ENCODE measurements at regions not wholly inside any gene's neighbourhood (a gene's known extent, or its start where the extent isn't known, plus 50 kb on each side); places are given as distances from the start of the nearest gene placed in this dataset.

DNA sequence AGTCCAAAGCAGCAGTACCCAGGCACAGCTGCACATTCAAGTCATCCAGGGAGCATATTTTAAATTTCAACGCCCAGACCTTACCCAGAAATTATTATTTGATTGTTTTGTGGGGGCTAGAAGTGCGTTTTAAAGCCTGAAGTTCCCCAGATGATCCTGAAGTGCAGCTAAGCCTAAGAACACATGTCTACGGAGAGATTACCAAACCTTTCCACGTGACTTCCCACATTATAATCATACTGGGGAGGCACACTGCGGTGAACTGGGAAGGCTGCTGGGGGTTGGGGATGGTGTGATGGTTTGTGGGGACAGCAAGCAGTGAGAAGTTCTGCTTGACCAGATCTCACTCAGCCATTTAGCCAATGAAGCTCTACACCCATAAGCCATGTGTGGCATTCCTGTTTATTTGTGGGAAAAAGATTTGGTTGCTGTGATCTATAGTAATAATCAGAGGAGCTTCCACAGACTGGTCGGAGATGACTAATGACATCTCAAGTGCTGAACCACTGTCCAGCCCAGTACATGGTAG lies 93.4 kb upstream of the CDH6 start:
- TF ChIP-seq EP300 (IDR thresholded peaks at IDR 0.05) (no peak), POLR2A (IDR thresholded peaks at IDR 0.05) (no peak), POLR2AphosphoS5 (IDR thresholded peaks at IDR 0.05) (no peak)
- TF ChIP-seq, protein P1, sequence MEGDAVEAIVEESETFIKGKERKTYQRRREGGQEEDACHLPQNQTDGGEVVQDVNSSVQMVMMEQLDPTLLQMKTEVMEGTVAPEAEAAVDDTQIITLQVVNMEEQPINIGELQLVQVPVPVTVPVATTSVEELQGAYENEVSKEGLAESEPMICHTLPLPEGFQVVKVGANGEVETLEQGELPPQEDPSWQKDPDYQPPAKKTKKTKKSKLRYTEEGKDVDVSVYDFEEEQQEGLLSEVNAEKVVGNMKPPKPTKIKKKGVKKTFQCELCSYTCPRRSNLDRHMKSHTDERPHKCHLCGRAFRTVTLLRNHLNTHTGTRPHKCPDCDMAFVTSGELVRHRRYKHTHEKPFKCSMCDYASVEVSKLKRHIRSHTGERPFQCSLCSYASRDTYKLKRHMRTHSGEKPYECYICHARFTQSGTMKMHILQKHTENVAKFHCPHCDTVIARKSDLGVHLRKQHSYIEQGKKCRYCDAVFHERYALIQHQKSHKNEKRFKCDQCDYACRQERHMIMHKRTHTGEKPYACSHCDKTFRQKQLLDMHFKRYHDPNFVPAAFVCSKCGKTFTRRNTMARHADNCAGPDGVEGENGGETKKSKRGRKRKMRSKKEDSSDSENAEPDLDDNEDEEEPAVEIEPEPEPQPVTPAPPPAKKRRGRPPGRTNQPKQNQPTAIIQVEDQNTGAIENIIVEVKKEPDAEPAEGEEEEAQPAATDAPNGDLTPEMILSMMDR (IDR thresholded peaks at IDR 0.05) = no peak
- Histone ChIP-seq H3K27me3 (no peaks in the 10 kb centered on the region), H3K9me3 (no peaks in the 10 kb centered on the region), H3K4me3 (no peak overlapping the region), H3K4me1 (no peaks in the 10 kb centered on the region), H3K36me3 (no peaks in the 10 kb centered on the region), H3K27ac (no peak overlapping the region)
- WGBS = 72% methylated on average over 6 of the region's 6 CpGs
- no peak for DNase-seq (ENCODE audit: low spot score in 2 of 2)

DNA sequence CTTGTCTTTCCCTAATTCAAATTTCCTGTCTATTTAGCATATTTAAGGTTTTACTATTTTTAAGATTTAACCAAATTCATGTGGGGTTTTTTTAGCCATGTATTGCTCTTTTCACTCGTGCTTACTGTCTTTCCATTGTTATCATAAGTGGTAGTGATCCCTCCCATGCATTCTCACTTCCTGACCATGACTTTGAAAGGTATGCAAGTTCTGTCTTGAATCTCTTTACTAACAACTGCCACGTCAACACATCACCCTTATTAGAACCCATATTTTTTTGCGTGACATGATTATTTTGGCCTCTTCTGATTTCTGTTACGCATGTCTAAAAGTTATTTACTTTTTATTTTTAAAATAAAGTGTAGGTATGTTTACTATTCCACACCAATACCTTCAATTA lies 94.7 kb upstream of the CDH6 start:
- no peak for DNase-seq (ENCODE audit: low spot score in 2 of 2)
- TF ChIP-seq POLR2A (IDR thresholded peaks at IDR 0.05) = no peak
- TF ChIP-seq EP300 (IDR thresholded peaks at IDR 0.05) = no peak
- WGBS = 50% methylated on average over 4 of the region's 4 CpGs
- Histone ChIP-seq H3K9me3 (no peaks in the 10 kb centered on the region), H3K36me3 (no peaks in the 10 kb centered on the region), H3K4me1 (no peaks in the 10 kb centered on the region), H3K27me3 (no peaks in the 10 kb centered on the region), H3K4me3 (no peak overlapping the region), H3K27ac (no peak overlapping the region)

DNA sequence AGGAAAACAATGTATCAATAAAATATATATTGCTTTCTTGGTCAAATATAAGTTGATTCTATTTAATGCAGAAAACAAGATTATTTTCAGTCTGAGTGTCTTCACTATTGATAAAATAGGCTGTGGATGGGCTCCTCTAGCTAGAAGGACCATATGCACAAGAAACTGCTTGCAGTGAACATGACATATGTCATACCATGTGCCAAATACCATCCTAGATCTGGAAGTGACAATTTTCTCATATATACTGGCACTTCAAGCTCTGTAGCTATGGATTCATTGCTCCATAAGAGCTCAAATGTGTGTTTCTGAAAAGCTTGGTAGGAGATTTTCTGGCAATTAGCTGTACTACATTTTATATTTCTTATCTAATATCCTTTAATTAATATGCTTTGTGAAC lies 95.6 kb upstream of the CDH6 start:
- Histone ChIP-seq H3K9me3 (no peaks in the 10 kb centered on the region), H3K4me3 (no peak overlapping the region), H3K27me3 (no peaks in the 10 kb centered on the region), H3K4me1 (no peaks in the 10 kb centered on the region), H3K27ac (no peak overlapping the region), H3K36me3 (no peaks in the 10 kb centered on the region)
- TF ChIP-seq, protein P1 (IDR thresholded peaks at IDR 0.05) = no peak
- TF ChIP-seq POLR2A (IDR thresholded peaks at IDR 0.05) (no peak), POLR2AphosphoS5 (IDR thresholded peaks at IDR 0.05) (no peak), EP300 (IDR thresholded peaks at IDR 0.05) (no peak)
- no peak for DNase-seq (ENCODE audit: low spot score in 2 of 2)

DNA sequence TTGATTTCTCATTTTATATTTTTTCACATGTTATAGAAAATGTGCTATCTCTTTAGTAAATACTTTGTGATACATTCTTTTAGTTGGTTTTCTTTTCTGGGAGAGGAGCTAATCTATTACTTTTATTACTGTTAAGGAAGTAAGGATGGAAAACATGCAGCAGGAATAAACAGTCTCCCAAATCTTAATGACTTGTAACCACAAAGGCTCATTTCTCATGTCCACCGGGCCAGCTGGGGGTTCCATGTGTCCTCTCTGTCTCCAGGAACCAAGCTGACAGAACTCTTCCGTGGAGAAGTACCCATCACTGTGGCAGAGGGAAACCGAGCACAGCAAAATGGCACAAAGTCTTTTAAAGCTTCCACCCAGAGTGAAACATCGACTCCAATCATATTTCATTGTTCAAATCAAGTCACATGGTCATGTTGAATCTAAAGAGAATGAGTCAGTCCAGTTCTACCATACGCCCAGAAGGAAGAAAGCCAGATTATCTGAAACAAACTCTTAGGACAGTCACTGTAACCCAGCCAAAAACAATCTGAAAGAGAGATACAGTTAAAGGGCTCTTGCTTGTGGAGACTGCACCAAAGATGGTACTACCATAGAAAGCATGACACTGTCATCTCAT lies 97.1 kb upstream of the CDH6 start:
- no peak for DNase-seq (ENCODE audit: low spot score in 2 of 2)
- H3K4me1 ChIP-seq = no peaks in the 10 kb centered on the region
- no peak overlapping the region for H3K27ac ChIP-seq
- no peaks in the 10 kb centered on the region for H3K9me3 ChIP-seq
- H3K36me3 ChIP-seq = no peaks in the 10 kb centered on the region
- WGBS = 59% methylated on average over 5 of the region's 5 CpGs
- no peak for TF ChIP-seq EP300 (IDR thresholded peaks at IDR 0.05)
- no peak overlapping the region for H3K4me3 ChIP-seq
- no peaks in the 10 kb centered on the region for H3K27me3 ChIP-seq

DNA sequence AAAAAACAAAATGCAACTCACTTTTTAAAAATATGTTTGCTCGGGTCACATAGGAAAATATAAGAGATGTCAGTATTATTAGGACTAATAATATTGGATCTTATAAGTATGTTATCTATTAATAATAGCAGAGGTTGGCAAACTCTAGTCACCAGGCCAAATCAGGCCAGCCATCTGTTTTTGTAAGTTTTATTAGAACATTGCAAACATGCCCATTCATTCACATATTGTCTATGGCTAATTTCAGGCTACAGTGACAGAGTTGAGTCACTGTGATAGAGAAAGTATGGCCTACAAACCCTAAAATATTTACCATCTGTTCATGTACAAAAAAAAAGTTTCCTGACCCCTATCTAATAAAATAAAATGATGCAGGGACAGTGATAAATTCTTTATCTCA lies 97.7 kb upstream of the CDH6 start:
- no peak overlapping the region for H3K27ac ChIP-seq
- H3K4me3 ChIP-seq = no peak overlapping the region
- H3K9me3 ChIP-seq = no peaks in the 10 kb centered on the region
- DNase-seq (ENCODE audit: low spot score in 2 of 2) = no peak
- H3K36me3 ChIP-seq = no peaks in the 10 kb centered on the region
- no peak for TF ChIP-seq EP300 (IDR thresholded peaks at IDR 0.05)
- 90% methylated on average over 1 of the region's 1 CpG for WGBS
- H3K4me1 ChIP-seq = no peaks in the 10 kb centered on the region
- no peaks in the 10 kb centered on the region for H3K27me3 ChIP-seq

DNA sequence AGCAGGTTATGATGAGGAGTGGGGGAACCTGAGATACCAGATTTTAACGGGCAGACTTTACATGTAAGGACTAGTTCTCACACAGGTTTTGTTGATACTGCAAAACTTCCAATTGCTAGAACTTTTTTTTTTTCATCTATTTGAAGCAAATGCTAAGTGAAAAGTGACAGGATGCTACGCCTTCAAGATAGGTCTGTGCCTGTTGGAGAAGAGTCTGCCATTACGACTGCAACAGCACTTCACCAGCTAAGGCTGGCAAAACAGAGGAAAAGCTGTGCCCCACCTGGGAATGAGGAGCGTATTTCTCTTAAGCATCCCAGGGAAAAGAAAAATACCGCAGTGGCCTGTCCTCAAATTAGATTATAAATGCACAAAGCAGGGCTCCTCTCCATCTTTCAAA lies 102.0 kb upstream of the CDH6 start:
- Histone ChIP-seq H3K36me3 (no peaks in the 10 kb centered on the region), H3K9me3 (no peaks in the 10 kb centered on the region), H3K27me3 (no peaks in the 10 kb centered on the region), H3K4me3 (no peak overlapping the region), H3K4me1 (no peaks in the 10 kb centered on the region), H3K27ac (no peak overlapping the region)
- TF ChIP-seq, protein P1 (IDR thresholded peaks at IDR 0.05) = no peak
- TF ChIP-seq POLR2A (IDR thresholded peaks at IDR 0.05) (no peak), POLR2AphosphoS5 (IDR thresholded peaks at IDR 0.05) (no peak), EP300 (IDR thresholded peaks at IDR 0.05) (no peak)
- 79% methylated on average over 5 of the region's 5 CpGs for WGBS
- DNase-seq (ENCODE audit: low spot score in 2 of 2) = no peak

DNA sequence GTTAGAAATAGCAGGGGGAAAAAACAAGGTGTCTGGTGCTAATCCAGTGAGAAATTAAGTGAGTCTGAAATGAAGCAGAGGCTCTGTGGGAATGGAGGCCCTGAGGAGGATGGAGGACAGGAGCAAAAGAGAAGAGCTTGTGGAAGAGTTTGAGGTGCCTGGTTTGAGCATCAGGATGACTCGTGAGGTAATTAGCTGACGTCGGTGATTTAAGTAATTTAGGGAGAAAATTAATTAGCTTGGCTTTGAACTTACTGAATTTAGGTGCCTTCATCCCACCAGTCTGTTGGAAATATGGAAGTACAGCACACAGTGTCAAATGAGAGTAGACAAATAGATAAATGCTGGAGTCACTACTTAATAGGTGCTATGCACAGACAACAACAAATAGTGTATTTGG lies 103.0 kb upstream of the CDH6 start:
- no peak for DNase-seq (ENCODE audit: low spot score in 2 of 2)
- TF ChIP-seq, protein P1 (IDR thresholded peaks at IDR 0.05) = no peak
- TF ChIP-seq EP300 (IDR thresholded peaks at IDR 0.05) = no peak
- no peak for TF ChIP-seq POLR2A (IDR thresholded peaks at IDR 0.05)
- no peak for TF ChIP-seq POLR2AphosphoS5 (IDR thresholded peaks at IDR 0.05)
- 72% methylated on average over 3 of the region's 3 CpGs for whole genome bisulfite sequencing
- Histone ChIP-seq H3K4me3 (no peak overlapping the region), H3K36me3 (no peaks in the 10 kb centered on the region), H3K27ac (no peak overlapping the region), H3K4me1 (no peaks in the 10 kb centered on the region), H3K27me3 (no peaks in the 10 kb centered on the region), H3K9me3 (no peaks in the 10 kb centered on the region)
